ENCODE measurements at regions not wholly inside any gene's neighbourhood (a gene's known extent, or its start where the extent isn't known, plus 50 kb on each side); places are given as distances from the start of the nearest gene placed in this dataset.

- Histone ChIP-seq H4K20me1 (ENCODE audit: low read depth, low read length) (no peaks in the 10 kb centered on the region), H3K9ac (ENCODE audit: low read length) (no peak overlapping the region), H3K9me3 (ENCODE audit: insufficient read depth, low read length) (no peaks in the 10 kb centered on the region), H3K36me3 (ENCODE audit: low read length) (no peaks in the 10 kb centered on the region), H2AFZ (ENCODE audit: low read depth, low read length, severe bottlenecking) (no peak overlapping the region), H3K9me2 (replicated peaks; ENCODE audit: insufficient read depth, low read length) (no peaks in the 10 kb centered on the region), H3K27ac (ENCODE audit: low read depth, low read length) (no peak overlapping the region), H3K27me3 (ENCODE audit: low read length) (no peaks in the 10 kb centered on the region), H3K4me3 (ENCODE audit: insufficient read depth, low read length, poor library complexity, severe bottlenecking) (no peak overlapping the region), H3K79me2 (ENCODE audit: insufficient read depth, low read length) (no peaks in the 10 kb centered on the region), H3F3A (ENCODE audit: insufficient read depth) (no peaks in the 10 kb centered on the region), H3K4me2 (ENCODE audit: low read depth, low read length, poor library complexity, severe bottlenecking) (no peak overlapping the region)
- TF ChIP-seq CTCF (IDR thresholded peaks at IDR 0.05; ENCODE audit: insufficient read depth, low read length, poor library complexity, severe bottlenecking) (no peak), EZH2phosphoT487 (conservative IDR thresholded peaks at IDR 0.05; ENCODE audit: low read length) (no peak)
These were observed 86.2 kb upstream of the SCEL start for GRCh38 chr13:77449265-77449664.

GRCh38 chr13:77448689-77449088, 86.8 kb upstream of the SCEL start:
- no peaks in the 10 kb centered on the region for H3K27me3 ChIP-seq (ENCODE audit: low read length)
- no peak overlapping the region for H3K4me2 ChIP-seq (ENCODE audit: low read depth, low read length, poor library complexity, severe bottlenecking)
- H3K36me3 ChIP-seq (ENCODE audit: low read length): no peaks in the 10 kb centered on the region
- H3K9me3 ChIP-seq (ENCODE audit: insufficient read depth, low read length): no peaks in the 10 kb centered on the region
- H4K20me1 ChIP-seq (ENCODE audit: low read depth, low read length): no peaks in the 10 kb centered on the region
- H3K9ac ChIP-seq (ENCODE audit: low read length): no peak overlapping the region
- no peak overlapping the region for H3K27ac ChIP-seq (ENCODE audit: low read depth, low read length)
- no peak overlapping the region for H2AFZ ChIP-seq (ENCODE audit: low read depth, low read length, severe bottlenecking)
- TF ChIP-seq CTCF (IDR thresholded peaks at IDR 0.05; ENCODE audit: insufficient read depth, low read length, poor library complexity, severe bottlenecking): no peak
- no peak for TF ChIP-seq EZH2phosphoT487 (conservative IDR thresholded peaks at IDR 0.05; ENCODE audit: low read length)
- H3K9me2 ChIP-seq (replicated peaks; ENCODE audit: insufficient read depth, low read length): no peaks in the 10 kb centered on the region
- no peaks in the 10 kb centered on the region for H3F3A ChIP-seq (ENCODE audit: insufficient read depth)
- H3K79me2 ChIP-seq (ENCODE audit: insufficient read depth, low read length): no peaks in the 10 kb centered on the region
- no peak overlapping the region for H3K4me3 ChIP-seq (ENCODE audit: insufficient read depth, low read length, poor library complexity, severe bottlenecking)

- H3K27ac ChIP-seq (ENCODE audit: low read depth, low read length): no peak overlapping the region
- no peaks in the 10 kb centered on the region for H3K36me3 ChIP-seq (ENCODE audit: low read length)
- H3F3A ChIP-seq (ENCODE audit: insufficient read depth): no peaks in the 10 kb centered on the region
- H3K9ac ChIP-seq (ENCODE audit: low read length): no peak overlapping the region
- no peaks in the 10 kb centered on the region for H3K9me3 ChIP-seq (ENCODE audit: insufficient read depth, low read length)
- no peaks in the 10 kb centered on the region for H3K79me2 ChIP-seq (ENCODE audit: insufficient read depth, low read length)
- H2AFZ ChIP-seq (ENCODE audit: low read depth, low read length, severe bottlenecking): no peak overlapping the region
- H4K20me1 ChIP-seq (ENCODE audit: low read depth, low read length): no peaks in the 10 kb centered on the region
- H3K4me2 ChIP-seq (ENCODE audit: low read depth, low read length, poor library complexity, severe bottlenecking): no peak overlapping the region
- H3K9me2 ChIP-seq (replicated peaks; ENCODE audit: insufficient read depth, low read length): no peaks in the 10 kb centered on the region
- no peak for TF ChIP-seq EZH2phosphoT487 (conservative IDR thresholded peaks at IDR 0.05; ENCODE audit: low read length)
- TF ChIP-seq CTCF (IDR thresholded peaks at IDR 0.05; ENCODE audit: insufficient read depth, low read length, poor library complexity, severe bottlenecking): no peak
- no peaks in the 10 kb centered on the region for H3K27me3 ChIP-seq (ENCODE audit: low read length)
- no peak overlapping the region for H3K4me3 ChIP-seq (ENCODE audit: insufficient read depth, low read length, poor library complexity, severe bottlenecking)
These were observed 92.0 kb upstream of the SCEL start for GRCh38 chr13:77443511-77443910.

GRCh38 chr13:77437267-77437666, 98.2 kb upstream of the SCEL start:
- H3K79me2 ChIP-seq (ENCODE audit: insufficient read depth, low read length): no peaks in the 10 kb centered on the region
- H3K9me2 ChIP-seq (replicated peaks; ENCODE audit: insufficient read depth, low read length): no peaks in the 10 kb centered on the region
- H3K27ac ChIP-seq (ENCODE audit: low read depth, low read length): no peak overlapping the region
- no peaks in the 10 kb centered on the region for H3K27me3 ChIP-seq (ENCODE audit: low read length)
- H4K20me1 ChIP-seq (ENCODE audit: low read depth, low read length): no peaks in the 10 kb centered on the region
- TF ChIP-seq CTCF (IDR thresholded peaks at IDR 0.05; ENCODE audit: insufficient read depth, low read length, poor library complexity, severe bottlenecking): no peak
- H3K9ac ChIP-seq (ENCODE audit: low read length): no peak overlapping the region
- no peak overlapping the region for H3K4me2 ChIP-seq (ENCODE audit: low read depth, low read length, poor library complexity, severe bottlenecking)
- H2AFZ ChIP-seq (ENCODE audit: low read depth, low read length, severe bottlenecking): no peak overlapping the region
- H3F3A ChIP-seq (ENCODE audit: insufficient read depth): no peaks in the 10 kb centered on the region
- no peaks in the 10 kb centered on the region for H3K9me3 ChIP-seq (ENCODE audit: insufficient read depth, low read length)
- H3K4me3 ChIP-seq (ENCODE audit: insufficient read depth, low read length, poor library complexity, severe bottlenecking): no peak overlapping the region
- no peaks in the 10 kb centered on the region for H3K36me3 ChIP-seq (ENCODE audit: low read length)
